H1 (cell line): ENCODE measurements at regions not wholly inside any gene's neighbourhood (a gene's known extent, or its start where the extent isn't known, plus 50 kb on each side); places are given as distances from the start of the nearest gene placed in this dataset.

ENCODE experiments used
- CTCF ChIA-PET: fragments of 300-600 bp; sonication (Branson Sonifier 250); formaldehyde crosslinking; loops from one replicate; lab custom pipeline; 2021; ENCODE audit not compliant: partially characterized antibody; lab: Charles Lee
- POLR2A ChIA-PET: fragments of 300-600 bp; sonication (Branson Sonifier 250); formaldehyde crosslinking; loops from one replicate; lab custom pipeline; 2021; ENCODE audit warnings: inconsistent platforms; ENCODE audit not compliant: partially characterized antibody; lab: Charles Lee
- DNase-seq, 2 experiments: peaks; one replicate each; pipeline versions ENCODE4 v3.0.0 to v3.0.0-alpha.2; 2010 to 2022; ENCODE audit warnings: low spot score in 2 of 2, low read depth in 1 of 2, mixed read lengths in 1 of 2
- FAIRE-seq: peaks from 2 replicates; lab custom pipeline; 2011; peaks lifted over from hg19 to GRCh38; lab: Jason Lieb, UNC
- H2AFZ ChIP-seq: 2 replicates; pipeline ENCODE4 v1.8.1; 2012; ENCODE audit warnings: low read length, inconsistent platforms
- H2AK5ac ChIP-seq: 2 replicates; pipeline ENCODE4 v1.6.1; 2013; ENCODE audit warnings: low read depth, low read length
- H2BK120ac ChIP-seq: replicated peaks from 2 replicates; pipeline ENCODE3; 2013; ENCODE audit warnings: low read depth, low read length, inconsistent platforms
- H2BK12ac ChIP-seq: 2 replicates; pipeline ENCODE4 v1.6.1; 2013; ENCODE audit warnings: low read depth, low read length
- H2BK15ac ChIP-seq: 2 replicates; pipeline ENCODE4 v1.6.1; 2013; ENCODE audit warnings: low read length
- H2BK20ac ChIP-seq: 2 replicates; pipeline ENCODE4 v1.6.1; 2013; ENCODE audit warnings: low read length
- H2BK5ac ChIP-seq: 2 replicates; pipeline ENCODE4 v1.6.1; 2013; ENCODE audit warnings: low read depth, low read length
- H3K14ac ChIP-seq: 2 replicates; pipeline ENCODE4 v1.6.1; 2013; ENCODE audit warnings: inconsistent platforms; ENCODE audit not compliant: insufficient read length
- H3K18ac ChIP-seq: 2 replicates; pipeline ENCODE4 v1.6.1; 2013; ENCODE audit warnings: low read length; ENCODE audit errors: extremely low read depth
- H3K23ac ChIP-seq: 2 replicates; pipeline ENCODE4 v1.6.1; 2013; ENCODE audit warnings: inconsistent platforms; ENCODE audit not compliant: insufficient read length
- H3K23me2 ChIP-seq: 2 replicates; pipeline ENCODE4 v1.6.1; 2013; ENCODE audit warnings: low read depth, low read length
- H3K27ac ChIP-seq: 2 replicates; pipeline ENCODE4 v1.6.1; 2011; ENCODE audit warnings: low read depth, low read length, inconsistent platforms
- H3K27me3 ChIP-seq, 4 experiments: replicated peaks in 1 of 4; 1 replicate in 1 of 4; 2 replicates in 3 of 4; pipeline versions ENCODE4 v1.6.1 to v1.8.1; 2011 to 2013; ENCODE audit warnings: low read length in 3 of 4, mild to moderate bottlenecking in 3 of 4, inconsistent platforms in 2 of 4, mixed read lengths in 2 of 4, moderate library complexity in 1 of 4; ENCODE audit not compliant: control insufficient read depth in 3 of 4, insufficient read depth in 3 of 4; ENCODE audit errors: extremely low read depth in 1 of 4
- H3K36me3 ChIP-seq, 4 experiments: 2 replicates each; pipeline versions ENCODE4 v1.6.1 to v1.8.1; 2011 to 2013; ENCODE audit warnings: mild to moderate bottlenecking in 4 of 4, low read length in 3 of 4, moderate library complexity in 2 of 4, control low read depth in 1 of 4, inconsistent platforms in 1 of 4; ENCODE audit not compliant: insufficient read depth in 4 of 4, control insufficient read depth in 2 of 4
- H3K4ac ChIP-seq: replicated peaks from 2 replicates; pipeline ENCODE3; 2013; ENCODE audit warnings: low read length, low read depth, mixed read lengths, inconsistent platforms; ENCODE audit not compliant: insufficient read length
- H3K4me1 ChIP-seq, 4 experiments: replicated peaks in 1 of 4; 1 replicate in 1 of 4; 2 replicates in 3 of 4; pipeline versions ENCODE4 v1.6.1 to v1.8.1; 2011 to 2013; ENCODE audit warnings: low read length in 3 of 4, inconsistent platforms in 2 of 4, mixed read lengths in 1 of 4; ENCODE audit not compliant: insufficient read depth in 4 of 4, control insufficient read depth in 3 of 4
- H3K4me2 ChIP-seq, 2 experiments: 2 replicates each; pipeline versions ENCODE4 v1.6.1 to v1.8.1; 2011 to 2013; ENCODE audit warnings: low read depth in 2 of 2, low read length in 2 of 2, control low read depth in 1 of 2, inconsistent platforms in 1 of 2, mild to moderate bottlenecking in 1 of 2; ENCODE audit not compliant: insufficient read depth in 1 of 2
- H3K4me3 ChIP-seq, 4 experiments: fragments of 200-600, 300-600 bp in 1 of 4; sonication (generic), shearing (Covaris generic), sonication (Bioruptor Twin) in 1 of 4; 2 replicates each; pipeline versions ENCODE4 v1.5.1 to v1.8.1; 2011 to 2016; ENCODE audit warnings: low read length in 4 of 4, low read depth in 3 of 4, control low read depth in 2 of 4, inconsistent platforms in 2 of 4, mild to moderate bottlenecking in 2 of 4, mixed read lengths in 1 of 4, moderate library complexity in 1 of 4; ENCODE audit not compliant: insufficient read depth in 2 of 4; ENCODE audit errors: extremely low read depth in 1 of 4
- H3K56ac ChIP-seq: replicated peaks from 2 replicates; pipeline ENCODE3; 2013; ENCODE audit warnings: low read depth, mild to moderate bottlenecking, mixed read lengths, low read length, inconsistent platforms; ENCODE audit not compliant: insufficient read length
- H3K79me1 ChIP-seq: 2 replicates; pipeline ENCODE4 v1.6.1; 2013; ENCODE audit warnings: low read depth, low read length, control low read depth
- H3K79me2 ChIP-seq, 2 experiments: 2 replicates each; pipeline versions ENCODE4 v1.6.1 to v1.8.1; 2012 to 2013; ENCODE audit warnings: low read length in 2 of 2, mild to moderate bottlenecking in 2 of 2, inconsistent platforms in 1 of 2; ENCODE audit not compliant: insufficient read depth in 2 of 2, control insufficient read depth in 1 of 2
- H3K9ac ChIP-seq, 4 experiments: replicated peaks in 1 of 4; 1 replicate in 1 of 4; 2 replicates in 3 of 4; pipeline versions ENCODE4 v1.6.1 to v1.8.1; 2011 to 2013; ENCODE audit warnings: low read depth in 3 of 4, low read length in 3 of 4, control low read depth in 2 of 4, mild to moderate bottlenecking in 2 of 4, moderate library complexity in 2 of 4, inconsistent platforms in 1 of 4; ENCODE audit errors: extremely low read depth in 1 of 4
- H3K9me3 ChIP-seq, 2 experiments: 2 replicates each; pipeline versions ENCODE4 v1.6.1 to v1.8.1; 2012 to 2013; ENCODE audit warnings: mild to moderate bottlenecking in 2 of 2, moderate library complexity in 2 of 2, control low read depth in 1 of 2, inconsistent platforms in 1 of 2, low read depth in 1 of 2, low read length in 1 of 2, mixed read lengths in 1 of 2; ENCODE audit not compliant: insufficient read depth in 2 of 2
- H4K20me1 ChIP-seq, 2 experiments: replicated peaks in 1 of 2; 2 replicates each; pipeline versions ENCODE3 to v1.8.1; 2011 to 2013; ENCODE audit warnings: inconsistent platforms in 2 of 2, low read length in 2 of 2, mild to moderate bottlenecking in 1 of 2; ENCODE audit not compliant: insufficient read depth in 2 of 2, control insufficient read depth in 1 of 2
- H4K5ac ChIP-seq: 2 replicates; pipeline ENCODE4 v1.6.1; 2013; ENCODE audit warnings: low read length, low read depth, mixed read lengths, inconsistent platforms; ENCODE audit not compliant: insufficient read length
- H4K8ac ChIP-seq: 2 replicates; pipeline ENCODE4 v1.8.0; 2013; ENCODE audit warnings: mild to moderate bottlenecking, moderate library complexity, low read length, inconsistent platforms; ENCODE audit not compliant: insufficient read depth; ENCODE audit errors: extremely low read depth
- H4K91ac ChIP-seq: replicated peaks from 2 replicates; pipeline ENCODE3; 2013; ENCODE audit warnings: low read length, mixed read lengths, inconsistent platforms; ENCODE audit not compliant: insufficient read length
- CEBPB ChIP-seq: IDR thresholded peaks from 2 replicates; pipeline ENCODE4 v1.6.1; 2012; ENCODE audit warnings: low read depth, low read length
- GTF2F1 ChIP-seq: IDR thresholded peaks from 2 replicates; pipeline ENCODE4 v1.6.1; 2012; ENCODE audit warnings: low read depth, low read length, improper control_type of control experiment, borderline replicate concordance
- POLR2AphosphoS5 ChIP-seq: IDR thresholded peaks from 2 replicates; pipeline ENCODE4 v1.6.1; 2011; ENCODE audit warnings: low read depth, low read length
- POU5F1 ChIP-seq: IDR thresholded peaks from 2 replicates; pipeline ENCODE4 v1.6.1; 2011; ENCODE audit warnings: low read depth, mild to moderate bottlenecking, low read length, moderate library complexity
- SIN3A ChIP-seq, 2 experiments: IDR thresholded peaks in 1 of 2; conservative IDR thresholded peaks in 1 of 2; 2 replicates each; pipeline ENCODE4 v1.6.1; 2011 to 2012; ENCODE audit warnings: low read length in 2 of 2, improper control_type of control experiment in 1 of 2, low read depth in 1 of 2, mild to moderate bottlenecking in 1 of 2
- ZNF274 ChIP-seq: IDR thresholded peaks from 2 replicates; pipeline ENCODE4 v1.7.0; 2012; ENCODE audit warnings: low read length, borderline replicate concordance; ENCODE audit errors: extremely low read depth

GRCh38 chr1:186609183-186609582 lies 71.0 kb downstream of the PTGS2 start:
- H3K14ac ChIP-seq, result no peak overlapping the region
- H2AK5ac ChIP-seq, result no peak overlapping the region
- no peaks in the 10 kb centered on the region for H4K20me1 ChIP-seq
- H2AFZ ChIP-seq, result no peak overlapping the region
- no peaks in the 10 kb centered on the region for H3K9me3 ChIP-seq
- H3K27me3 ChIP-seq, result no peaks in the 10 kb centered on the region
- H3K9ac ChIP-seq, result no peak overlapping the region
- no peak overlapping the region for H4K5ac ChIP-seq
- no peak overlapping the region for H2BK5ac ChIP-seq
- FAIRE-seq (no peak), DNase-seq (no peak)
- H3K4me3 ChIP-seq, result no peak overlapping the region
- H3K27ac ChIP-seq, result no peak overlapping the region
- H2BK15ac ChIP-seq, result no peak overlapping the region
- H3K79me2 ChIP-seq, result no peaks in the 10 kb centered on the region
- peaks cover 0 to 4% (median under 1%) of the 10 kb centered on the region in 4 experiments; a peak in 3 of 7 replicates for H3K4me1 ChIP-seq
- H3K36me3 ChIP-seq, result no peaks in the 10 kb centered on the region
- no peak overlapping the region for H2BK120ac ChIP-seq
- no peaks in the 10 kb centered on the region for H3K23me2 ChIP-seq
- ChIA-PET CTCF (interaction anchor here (0.7 to 2.1 kb wide), 7 partner anchors 9 to 379 kb away, joined by 3 to 6 read pairs (median 4); no protein-coding TSS in a partner anchor), POLR2A (no interaction called here)
- H3K23ac ChIP-seq, result no peak overlapping the region
- no peak overlapping the region for H3K18ac ChIP-seq
- H2BK12ac ChIP-seq, result no peak overlapping the region
- no peak overlapping the region for H4K8ac ChIP-seq
- H4K91ac ChIP-seq, result no peak overlapping the region
- H3K56ac ChIP-seq, result no peak overlapping the region
- H3K4ac ChIP-seq, result no peak overlapping the region
- H3K79me1 ChIP-seq, result no peaks in the 10 kb centered on the region
- H3K4me2 ChIP-seq, result no peak overlapping the region
- H2BK20ac ChIP-seq, result no peak overlapping the region
- TF ChIP-seq GTF2F1, result no peak
- no peak for TF ChIP-seq POU5F1
- no peak for TF ChIP-seq SIN3A (conservative IDR thresholded peaks at IDR 0.05 in 1 of 2, IDR thresholded peaks at IDR 0.05 in 1 of 2; ENCODE audit: low read depth in 1 of 2, low read length in 2 of 2)
- no peak for TF ChIP-seq ZNF274
- TF ChIP-seq POLR2AphosphoS5, result no peak
- TF ChIP-seq CEBPB, result no peak
